GM12872 (cell line): ENCODE measurements at regions not wholly inside any gene's neighbourhood (a gene's known extent, or its start where the extent isn't known, plus 50 kb on each side); places are given as distances from the start of the nearest gene placed in this dataset.

Experiments
- CTCF ChIP-seq: IDR thresholded peaks from 3 replicates; pipeline ENCODE4 v1.5.1; 2011; ENCODE audit warnings: low read depth, mild to moderate bottlenecking, low read length, moderate library complexity; ENCODE audit not compliant: insufficient read depth

- TF ChIP-seq CTCF: no peak
Measured at GRCh38 chr5:33240558-33240957, 200.2 kb upstream of the TARS1 start.

- no peak for TF ChIP-seq CTCF
Measured at GRCh38 chr5:33241802-33242201, 199.0 kb upstream of the TARS1 start.

GRCh38 chr5:33242277-33242676, 198.5 kb upstream of the TARS1 start:
- no peak for TF ChIP-seq CTCF

- no peak for TF ChIP-seq CTCF
Measured at GRCh38 chr5:33244441-33245150, 196.2 kb upstream of the TARS1 start.

GRCh38 chr5:33254579-33254978, 186.2 kb upstream of the TARS1 start:
- TF ChIP-seq CTCF: no peak

- TF ChIP-seq CTCF: no peak
Measured at GRCh38 chr5:33257807-33258429, 182.8 kb upstream of the TARS1 start.

- TF ChIP-seq CTCF: no peak
Measured at GRCh38 chr5:33258553-33258952, 182.2 kb upstream of the TARS1 start.
